ENCODE measurements at regions not wholly inside any gene's neighbourhood (a gene's known extent, or its start where the extent isn't known, plus 50 kb on each side); places are given as distances from the start of the nearest gene placed in this dataset.
"Not testable (repeated sequence)": the region's sequence is repeated elsewhere in the genome, so short reads cannot be mapped to it uniquely, and the experiment has no call there.

- CTCF ChIA-PET = no interaction called here
- no peaks in the 10 kb centered on the region for H3K27me3 Mint-ChIP-seq
- peaks cover 16% of the 10 kb centered on the region for H3K4me1 Mint-ChIP-seq (ENCODE audit: low read depth)
- no peak overlapping the region for H3K4me3 Mint-ChIP-seq
- H3K9me3 Mint-ChIP-seq = peaks cover 3% of the 10 kb centered on the region
- POLR2A ChIA-PET = no interaction called here
- DNase-seq = no peak
- H3K27ac Mint-ChIP-seq = no peak overlapping the region
- H3K36me3 Mint-ChIP-seq = peaks cover 2% of the 10 kb centered on the region
- intact Hi-C loops (cut with micrococcal nuclease) = no loop called here
Observed at GRCh38 chr13:50285283-50285682, 270.0 kb downstream of the KCNRG start.

- DNase-seq = no peak
- CTCF ChIA-PET = no interaction called here
- Mint-ChIP-seq H3K36me3 (peaks cover 2% of the 10 kb centered on the region), H3K27ac (no peak overlapping the region), H3K27me3 (no peaks in the 10 kb centered on the region), H3K4me3 (no peak overlapping the region), H3K4me1 (ENCODE audit: low read depth) (peaks cover 16% of the 10 kb centered on the region), H3K9me3 (peaks cover 3% of the 10 kb centered on the region)
- intact Hi-C loops (cut with micrococcal nuclease) = no loop called here
- POLR2A ChIA-PET = no interaction called here
Observed at GRCh38 chr13:50286324-50286723, 271.1 kb downstream of the KCNRG start.

- Mint-ChIP-seq H3K4me3 (no peak overlapping the region), H3K36me3 (no peaks in the 10 kb centered on the region), H3K27ac (no peak overlapping the region), H3K27me3 (no peaks in the 10 kb centered on the region), H3K9me3 (peaks cover 1% of the 10 kb centered on the region), H3K4me1 (ENCODE audit: low read depth) (peaks cover 13% of the 10 kb centered on the region)
- ChIA-PET POLR2A (no interaction called here), CTCF (no interaction called here)
- intact Hi-C loops (cut with micrococcal nuclease) = no loop called here
- DNase-seq = no peak
Observed at GRCh38 chr13:50290186-50290585, 274.9 kb downstream of the KCNRG start.

- intact Hi-C loops (cut with micrococcal nuclease) = no loop called here
- peaks cover 11% of the 10 kb centered on the region for H3K4me1 Mint-ChIP-seq (ENCODE audit: low read depth)
- POLR2A ChIA-PET = no interaction called here
- H3K9me3 Mint-ChIP-seq = peaks cover 2% of the 10 kb centered on the region
- no peaks in the 10 kb centered on the region for H3K27me3 Mint-ChIP-seq
- DNase-seq = no peak
- CTCF ChIA-PET = no interaction called here
- H3K4me3 Mint-ChIP-seq = no peak overlapping the region
- H3K36me3 Mint-ChIP-seq = no peaks in the 10 kb centered on the region
- no peak overlapping the region for H3K27ac Mint-ChIP-seq
Observed at GRCh38 chr13:50291611-50292010, 276.4 kb downstream of the KCNRG start.

GRCh38 chr13:50292081-50292480, 276.8 kb downstream of the KCNRG start:
- ChIA-PET POLR2A (no interaction called here), CTCF (no interaction called here)
- peaks cover 11% of the 10 kb centered on the region for H3K4me1 Mint-ChIP-seq (ENCODE audit: low read depth)
- no peak overlapping the region for H3K4me3 Mint-ChIP-seq
- peaks cover 2% of the 10 kb centered on the region for H3K9me3 Mint-ChIP-seq
- DNase-seq = no peak
- no peak overlapping the region for H3K27ac Mint-ChIP-seq
- no peaks in the 10 kb centered on the region for H3K36me3 Mint-ChIP-seq
- H3K27me3 Mint-ChIP-seq = no peaks in the 10 kb centered on the region
- intact Hi-C loops (cut with micrococcal nuclease) = no loop called here

- H3K9me3 Mint-ChIP-seq = not testable (repeated sequence)
- peaks cover 14% of the 10 kb centered on the region for H3K4me1 Mint-ChIP-seq (ENCODE audit: low read depth)
Observed at GRCh38 chr13:50294425-50294824, 279.2 kb downstream of the KCNRG start.

GRCh38 chr13:50299546-50300249, 284.5 kb downstream of the KCNRG start:
- POLR2A ChIA-PET = no interaction called here
- Mint-ChIP-seq H3K4me3 (no peak overlapping the region), H3K4me1 (ENCODE audit: low read depth) (peaks cover 3% of the 10 kb centered on the region), H3K27ac (no peak overlapping the region), H3K36me3 (no peaks in the 10 kb centered on the region), H3K27me3 (no peaks in the 10 kb centered on the region), H3K9me3 (peaks cover 2% of the 10 kb centered on the region)
- intact Hi-C loops (cut with micrococcal nuclease) = no loop called here
- CTCF ChIA-PET = no interaction called here
- DNase-seq = no peak

More at GRCh38 chr13:50294425-50294824, 279.2 kb downstream of the KCNRG start:
- H3K27me3 Mint-ChIP-seq; POLR2A ChIA-PET; CTCF ChIA-PET; H3K36me3 Mint-ChIP-seq; H3K4me3 Mint-ChIP-seq; H3K27ac Mint-ChIP-seq; intact Hi-C loops (cut with micrococcal nuclease); DNase-seq: not testable (repeated sequence)

- Mint-ChIP-seq H3K4me3 (no peak overlapping the region), H3K9me3 (no peaks in the 10 kb centered on the region), H3K27me3 (no peaks in the 10 kb centered on the region), H3K36me3 (no peaks in the 10 kb centered on the region), H3K4me1 (ENCODE audit: low read depth) (peaks cover 6% of the 10 kb centered on the region), H3K27ac (no peak overlapping the region)
- ChIA-PET POLR2A (no interaction called here), CTCF (interaction anchor here (0.9 kb wide), 1 partner anchor 33 kb away, joined by 3 read pairs; no protein-coding TSS in a partner anchor)
- intact Hi-C loops (cut with micrococcal nuclease) = no loop called here
- no peak for DNase-seq
Observed at GRCh38 chr13:50303963-50304721, 288.9 kb downstream of the KCNRG start.

GRCh38 chr13:50306156-50306555, 290.9 kb downstream of the KCNRG start:
- Mint-ChIP-seq H3K4me3 (no peak overlapping the region), H3K4me1 (ENCODE audit: low read depth) (peaks cover 16% of the 10 kb centered on the region), H3K9me3 (no peaks in the 10 kb centered on the region), H3K27me3 (no peaks in the 10 kb centered on the region), H3K27ac (no peak overlapping the region), H3K36me3 (no peaks in the 10 kb centered on the region)
- POLR2A ChIA-PET = no interaction called here
- intact Hi-C loops (cut with micrococcal nuclease) = no loop called here
- DNase-seq = no peak
- CTCF ChIA-PET = no interaction called here

- H3K36me3 Mint-ChIP-seq = no peaks in the 10 kb centered on the region
- no peak overlapping the region for H3K27ac Mint-ChIP-seq
- peaks cover 16% of the 10 kb centered on the region for H3K4me1 Mint-ChIP-seq (ENCODE audit: low read depth)
- POLR2A ChIA-PET = no interaction called here
- H3K27me3 Mint-ChIP-seq = no peaks in the 10 kb centered on the region
- no peak for DNase-seq
- CTCF ChIA-PET = interaction anchor here (0.7 kb wide), 1 partner anchor 183 kb away, joined by 3 read pairs; no protein-coding TSS in a partner anchor
- intact Hi-C loops (cut with micrococcal nuclease) = no loop called here
- H3K9me3 Mint-ChIP-seq = no peaks in the 10 kb centered on the region
- no peak overlapping the region for H3K4me3 Mint-ChIP-seq
Observed at GRCh38 chr13:50309318-50309717, 294.1 kb downstream of the KCNRG start.

GRCh38 chr13:50309882-50310594, 294.8 kb downstream of the KCNRG start:
- intact Hi-C loops (cut with micrococcal nuclease) = no loop called here
- no peaks in the 10 kb centered on the region for H3K36me3 Mint-ChIP-seq
- CTCF ChIA-PET = no interaction called here
- no peak for DNase-seq
- no peaks in the 10 kb centered on the region for H3K27me3 Mint-ChIP-seq
- H3K27ac Mint-ChIP-seq = no peak overlapping the region
- POLR2A ChIA-PET = no interaction called here
- no peak overlapping the region for H3K4me3 Mint-ChIP-seq
- H3K9me3 Mint-ChIP-seq = no peaks in the 10 kb centered on the region
- H3K4me1 Mint-ChIP-seq (ENCODE audit: low read depth) = peaks cover 16% of the 10 kb centered on the region

GRCh38 chr13:50310734-50311133, 295.5 kb downstream of the KCNRG start:
- Mint-ChIP-seq H3K27ac (no peak overlapping the region), H3K4me1 (ENCODE audit: low read depth) (peaks cover 16% of the 10 kb centered on the region), H3K4me3 (no peak overlapping the region), H3K36me3 (no peaks in the 10 kb centered on the region), H3K27me3 (no peaks in the 10 kb centered on the region), H3K9me3 (no peaks in the 10 kb centered on the region)
- POLR2A ChIA-PET = no interaction called here
- intact Hi-C loops (cut with micrococcal nuclease) = no loop called here
- CTCF ChIA-PET = interaction anchor here (1.1 kb wide), 1 partner anchor 121 kb away, joined by 3 read pairs; no protein-coding TSS in a partner anchor
- no peak for DNase-seq

All from activated CD4-positive, alpha-beta memory T cell treated with anti-CD3 and anti-CD28 coated beads for 36 hours (primary cell).